ENCODE measurements at regions not wholly inside any gene's neighbourhood (a gene's known extent, or its start where the extent isn't known, plus 50 kb on each side); places are given as distances from the start of the nearest gene placed in this dataset.

DNA sequence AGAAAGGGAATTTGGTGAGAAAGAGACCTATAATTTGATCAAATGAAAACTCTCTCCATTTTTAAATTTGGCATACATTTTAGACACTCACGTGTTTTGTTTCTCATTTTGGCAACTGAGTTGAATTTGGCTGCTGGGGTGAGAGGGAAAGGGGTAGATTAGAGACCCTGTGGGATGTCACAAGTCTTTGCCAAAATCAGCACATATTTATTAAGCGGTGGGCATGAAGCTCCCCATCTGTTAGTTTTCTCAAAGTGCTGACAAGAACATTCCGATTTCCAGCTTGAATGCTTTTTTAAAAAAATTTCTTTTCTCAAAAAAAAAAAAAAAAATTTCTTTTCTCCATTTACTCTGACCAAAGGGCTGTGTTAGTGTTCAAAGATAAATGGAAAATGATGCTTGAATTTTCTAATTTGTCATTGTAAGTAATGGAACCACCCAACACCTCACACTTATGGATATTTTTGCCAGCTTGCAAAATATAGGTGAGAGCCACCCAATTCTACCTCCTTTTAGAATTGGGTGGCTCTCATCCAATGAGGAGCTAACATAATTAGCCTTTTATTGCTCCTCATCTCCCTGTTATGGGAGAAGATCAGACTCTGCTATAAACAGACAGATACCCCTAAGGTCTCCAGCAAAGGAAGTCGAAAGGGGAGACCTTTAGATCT is 222.9 kb upstream of the FN1 start (continued):
- TF ChIP-seq, protein P1, sequence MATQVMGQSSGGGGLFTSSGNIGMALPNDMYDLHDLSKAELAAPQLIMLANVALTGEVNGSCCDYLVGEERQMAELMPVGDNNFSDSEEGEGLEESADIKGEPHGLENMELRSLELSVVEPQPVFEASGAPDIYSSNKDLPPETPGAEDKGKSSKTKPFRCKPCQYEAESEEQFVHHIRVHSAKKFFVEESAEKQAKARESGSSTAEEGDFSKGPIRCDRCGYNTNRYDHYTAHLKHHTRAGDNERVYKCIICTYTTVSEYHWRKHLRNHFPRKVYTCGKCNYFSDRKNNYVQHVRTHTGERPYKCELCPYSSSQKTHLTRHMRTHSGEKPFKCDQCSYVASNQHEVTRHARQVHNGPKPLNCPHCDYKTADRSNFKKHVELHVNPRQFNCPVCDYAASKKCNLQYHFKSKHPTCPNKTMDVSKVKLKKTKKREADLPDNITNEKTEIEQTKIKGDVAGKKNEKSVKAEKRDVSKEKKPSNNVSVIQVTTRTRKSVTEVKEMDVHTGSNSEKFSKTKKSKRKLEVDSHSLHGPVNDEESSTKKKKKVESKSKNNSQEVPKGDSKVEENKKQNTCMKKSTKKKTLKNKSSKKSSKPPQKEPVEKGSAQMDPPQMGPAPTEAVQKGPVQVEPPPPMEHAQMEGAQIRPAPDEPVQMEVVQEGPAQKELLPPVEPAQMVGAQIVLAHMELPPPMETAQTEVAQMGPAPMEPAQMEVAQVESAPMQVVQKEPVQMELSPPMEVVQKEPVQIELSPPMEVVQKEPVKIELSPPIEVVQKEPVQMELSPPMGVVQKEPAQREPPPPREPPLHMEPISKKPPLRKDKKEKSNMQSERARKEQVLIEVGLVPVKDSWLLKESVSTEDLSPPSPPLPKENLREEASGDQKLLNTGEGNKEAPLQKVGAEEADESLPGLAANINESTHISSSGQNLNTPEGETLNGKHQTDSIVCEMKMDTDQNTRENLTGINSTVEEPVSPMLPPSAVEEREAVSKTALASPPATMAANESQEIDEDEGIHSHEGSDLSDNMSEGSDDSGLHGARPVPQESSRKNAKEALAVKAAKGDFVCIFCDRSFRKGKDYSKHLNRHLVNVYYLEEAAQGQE (IDR thresholded peaks at IDR 0.05; ENCODE audit: low read depth, low read length), result no peak
- TF ChIP-seq MEF2A (IDR thresholded peaks at IDR 0.05; ENCODE audit: borderline replicate concordance, low read depth) (no peak), GATA2 (CRISPR knock-in tag; IDR thresholded peaks at IDR 0.05) (no peak), RAD21 (IDR thresholded peaks at IDR 0.05; ENCODE audit: low read length) (no peak), ELF1 (IDR thresholded peaks at IDR 0.05) (no peak), RCOR1 (IDR thresholded peaks at IDR 0.05; ENCODE audit: low read length) (no peak), TAF1 (IDR thresholded peaks at IDR 0.05; ENCODE audit: borderline replicate concordance, low read depth, low read length) (no peak)
- TF ChIP-seq, protein P2, sequence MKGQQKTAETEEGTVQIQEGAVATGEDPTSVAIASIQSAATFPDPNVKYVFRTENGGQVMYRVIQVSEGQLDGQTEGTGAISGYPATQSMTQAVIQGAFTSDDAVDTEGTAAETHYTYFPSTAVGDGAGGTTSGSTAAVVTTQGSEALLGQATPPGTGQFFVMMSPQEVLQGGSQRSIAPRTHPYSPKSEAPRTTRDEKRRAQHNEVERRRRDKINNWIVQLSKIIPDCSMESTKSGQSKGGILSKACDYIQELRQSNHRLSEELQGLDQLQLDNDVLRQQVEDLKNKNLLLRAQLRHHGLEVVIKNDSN (IDR thresholded peaks at IDR 0.05; ENCODE audit: borderline replicate concordance, low read depth), result no peak

DNA sequence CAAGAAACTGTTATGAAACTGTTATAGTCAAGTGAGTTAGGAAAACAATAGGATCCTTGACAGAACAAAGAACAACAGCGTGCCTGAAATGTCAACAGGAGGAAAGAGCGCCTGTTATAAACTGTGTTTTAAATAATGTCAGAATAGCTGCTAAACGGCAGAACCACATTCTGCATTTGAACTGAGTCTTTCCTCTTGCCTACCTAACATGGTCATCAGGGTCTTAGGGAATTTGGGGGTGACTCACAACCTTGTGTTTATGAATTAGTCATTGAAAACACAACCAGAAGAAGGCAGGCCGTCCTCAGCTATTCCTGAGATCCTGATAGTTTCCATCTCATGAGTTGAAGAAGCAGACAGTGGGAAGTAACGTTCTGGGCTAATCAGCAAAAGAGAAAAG is 222.0 kb upstream of the FN1 start:
- Histone ChIP-seq H3K4me3 (ENCODE audit: low read depth in 2 of 2, low read length in 1 of 2) (no peak overlapping the region), H3F3A (replicated peaks; ENCODE audit: insufficient read depth) (peaks cover 32% of the 10 kb centered on the region), H3K27me3 (ENCODE audit: insufficient read depth) (no peaks in the 10 kb centered on the region), H3K4me2 (peak overlapping the region; percentile 12; the same call in 1 of the 2 replicates), H3K9me2 (no peaks in the 10 kb centered on the region), H3K27ac (ENCODE audit: low read depth in 2 of 2, low read length in 1 of 2) (peak overlapping the region in 1 of 2 experiments; percentile 88; a peak in 2 of 4 replicates), H4K20me1 (ENCODE audit: insufficient read depth) (no peaks in the 10 kb centered on the region), H3K36me3 (replicated peaks in 1 of 2; ENCODE audit: control insufficient read depth in 1 of 2, insufficient read depth in 2 of 2, low read length in 1 of 2) (no peaks in the 10 kb centered on the region), H3K9ac (0 out of 2 replicates have a peak overlapping the region, but pooled peaks have one; percentile 4), H3K4me1 (ENCODE audit: control insufficient read depth in 1 of 2, insufficient read depth in 2 of 2, low read depth in 1 of 2, low read length in 1 of 2) (peaks cover 2 to 30% of the 10 kb centered on the region in 2 experiments; a peak in 3 of 4 replicates), H3K9me3 (no peaks in the 10 kb centered on the region), H3K79me2 (ENCODE audit: insufficient read depth) (no peaks in the 10 kb centered on the region), H2AFZ (ENCODE audit: low read depth) (no peak overlapping the region)
- ChIA-PET CTCF (no interaction called here), POLR2A (no interaction called here)
- 56% methylated on average over 5 of the region's 5 CpGs for WGBS (ENCODE audit: low lambda C conversion rate)
- TF ChIP-seq TCF12 (IDR thresholded peaks at IDR 0.05) (peak; percentile 56; the same call in 1 of the 2 replicates), TEAD4 (IDR thresholded peaks at IDR 0.05; ENCODE audit: borderline replicate concordance, insufficient read depth) (0 out of 2 replicates have a peak, but pooled peaks have one; percentile 26), EP300 (IDR thresholded peaks at IDR 0.05; ENCODE audit: borderline replicate concordance in 1 of 2, low read depth in 1 of 2, low read length in 1 of 2) (peak in 1 of 2 experiments; percentile 50; a peak in 1 of 4 replicates), JUND (IDR thresholded peaks at IDR 0.05) (peak; percentile 65), FOSL2 (IDR thresholded peaks at IDR 0.05; ENCODE audit: borderline replicate concordance, low read depth) (peak; percentile 87), RAD21 (IDR thresholded peaks at IDR 0.05; ENCODE audit: low read length) (no peak)
- no peak for DNase-seq

Data from SK-N-SH (cell line).